ENCODE measurements at regions not wholly inside any gene's neighbourhood (a gene's known extent, or its start where the extent isn't known, plus 50 kb on each side); places are given as distances from the start of the nearest gene placed in this dataset.

- POLR2A ChIA-PET: no interaction called here
- TF ChIP-seq HOXB13 (CRISPR knock-in tag; IDR thresholded peaks at IDR 0.05; ENCODE audit: low read depth): no peak
- no peak for TF ChIP-seq ATOH8 (CRISPR knock-in tag; IDR thresholded peaks at IDR 0.05; ENCODE audit: low read depth)
- no peak for TF ChIP-seq MAFK (IDR thresholded peaks at IDR 0.05; ENCODE audit: partially characterized antibody)
- TF ChIP-seq KDM5A (IDR thresholded peaks at IDR 0.05): no peak
- TF ChIP-seq REST (IDR thresholded peaks at IDR 0.05): no peak
- no peak for TF ChIP-seq POLR2A (IDR thresholded peaks at IDR 0.05; ENCODE audit: low read length)
- Histone ChIP-seq H3K4me3 (no peak overlapping the region), H3K4me1 (no peaks in the 10 kb centered on the region), H3K27ac (no peak overlapping the region), H3K9me3 (no peaks in the 10 kb centered on the region), H3K4me2 (no peak overlapping the region)
- WGBS (ENCODE audit: missing lambda C conversion rate): 81% methylated on average over 4 of the region's 4 CpGs
- CTCF ChIA-PET: no interaction called here
- DNase-seq (ENCODE audit: low read depth in 1 of 2, low spot score in 1 of 2) (no peak), ATAC-seq (no peak), FAIRE-seq (no peak)
Measured at GRCh38 chr12:78328524-78328923, 497.8 kb downstream of the NAV3 start.

- DNase-seq (ENCODE audit: low read depth in 1 of 2, low spot score in 1 of 2) (no peak), ATAC-seq (no peak), FAIRE-seq (no peak)
- WGBS (ENCODE audit: missing lambda C conversion rate): 76% methylated on average over 1 of the region's 1 CpG
- TF ChIP-seq PBX3 (IDR thresholded peaks at IDR 0.05) (no peak), JUNB (IDR thresholded peaks at IDR 0.05) (no peak), ATOH8 (CRISPR knock-in tag; IDR thresholded peaks at IDR 0.05; ENCODE audit: low read depth) (no peak), BHLHE40 (IDR thresholded peaks at IDR 0.05; ENCODE audit: low read depth, low read length) (no peak), RCOR1 (IDR thresholded peaks at IDR 0.05; ENCODE audit: low read depth, low read length) (no peak), CBX2 (IDR thresholded peaks at IDR 0.05; ENCODE audit: borderline replicate concordance, low read depth) (no peak), JUN (IDR thresholded peaks at IDR 0.05) (no peak), CTCF (IDR thresholded peaks at IDR 0.05) (no peak), HMGXB4 (CRISPR knock-in tag; IDR thresholded peaks at IDR 0.05; ENCODE audit: borderline replicate concordance) (no peak), MAX (IDR thresholded peaks at IDR 0.05) (no peak), BCL3 (IDR thresholded peaks at IDR 0.05) (no peak), HES2 (IDR thresholded peaks at IDR 0.05) (no peak)
- Histone ChIP-seq H3K4me2 (no peak overlapping the region), H3K4me3 (no peak overlapping the region), H3K9me3 (no peaks in the 10 kb centered on the region), H3K4me1 (no peaks in the 10 kb centered on the region), H3K27ac (no peak overlapping the region)
- POLR2A ChIA-PET: no interaction called here
- CTCF ChIA-PET: no interaction called here
Measured at GRCh38 chr12:78330131-78330530, 499.4 kb downstream of the NAV3 start.
